T-cell (primary cell): ENCODE measurements at regions not wholly inside any gene's neighbourhood (a gene's known extent, or its start where the extent isn't known, plus 50 kb on each side); places are given as distances from the start of the nearest gene placed in this dataset.

Experiments used
- ATAC-seq, 4 experiments: fragments of 200-7000 bp in 3 of 4; fragments of 150-1000 bp in 1 of 4; cut with Tn5 transposase; replicated peaks in 1 of 4; 1 replicate in 3 of 4; 2 replicates in 1 of 4; pipeline ENCODE4 v1.10.0; 2021; ENCODE audit warnings: moderate library complexity in 3 of 4, mild to moderate bottlenecking in 2 of 4, moderate number of reproducible peaks in 1 of 4
- CTCF ChIA-PET, 2 donors: fragments of 300-600 bp; sonication (Branson Sonifier 250); formaldehyde crosslinking; loops; one replicate each; lab custom pipeline; 2022; ENCODE audit warnings: antibody characterized with exemption in 2 of 2; lab: Charles Lee
- POLR2A ChIA-PET, 2 donors: fragments of 300-600 bp; sonication (Branson Sonifier 250); formaldehyde crosslinking; loops; one replicate each; lab custom pipeline; 2022; ENCODE audit warnings: antibody characterized with exemption in 2 of 2; lab: Charles Lee
- DNase-seq, 35 experiments: peaks; one replicate each; pipeline versions ENCODE4 v3.0.0 to v3.0.0-alpha.2; 2013 to 2023
- H3K27ac ChIP-seq: one replicate; pipeline ENCODE4 v1.5.1; 2013; ENCODE audit warnings: low read length
- H3K27me3 ChIP-seq, 2 experiments: replicated peaks in 1 of 2; 1 replicate in 1 of 2; 2 replicates in 1 of 2; pipeline versions ENCODE4 v1.6.1 to v1.7.0; 2013; ENCODE audit warnings: low read length in 1 of 2, mixed read lengths in 1 of 2; ENCODE audit not compliant: control insufficient read depth in 2 of 2, insufficient read depth in 2 of 2; ENCODE audit errors: extremely low read depth in 1 of 2
- H3K36me3 ChIP-seq, 2 donors: 1 replicate in 1 of 2; 2 replicates in 1 of 2; pipeline versions ENCODE4 v1.6.1 to v1.7.0; 2013; ENCODE audit warnings: low read length in 1 of 2; ENCODE audit not compliant: control insufficient read depth in 2 of 2, insufficient read depth in 1 of 2; ENCODE audit errors: extremely low read depth in 1 of 2
- H3K4me1 ChIP-seq, 2 experiments: 1 replicate in 1 of 2; 2 replicates in 1 of 2; pipeline versions ENCODE4 v1.6.1 to v1.7.0; 2013; ENCODE audit warnings: low read length in 2 of 2, mixed read lengths in 1 of 2; ENCODE audit not compliant: insufficient read depth in 2 of 2, control insufficient read depth in 1 of 2; ENCODE audit errors: extremely low read depth in 1 of 2
- H3K4me3 ChIP-seq, 2 donors: 1 replicate in 1 of 2; 2 replicates in 1 of 2; pipeline versions ENCODE4 v1.5.1 to v1.7.0; 2013; ENCODE audit warnings: mild to moderate bottlenecking in 2 of 2, low read length in 1 of 2, moderate library complexity in 1 of 2; ENCODE audit not compliant: control insufficient read depth in 1 of 2; ENCODE audit errors: extremely low read depth in 1 of 2
- H3K9me3 ChIP-seq: 2 replicates; pipeline ENCODE4 v1.7.0; 2013
- H3K27ac Mint-ChIP-seq, 2 donors: one replicate each; pipeline ENCODE4 v1.8.0; 2020 to 2021; ENCODE audit warnings: mild to moderate bottlenecking in 2 of 2, mixed read lengths in 2 of 2
- H3K27me3 Mint-ChIP-seq, 2 donors: one replicate each; pipeline ENCODE4 v1.8.0; 2021 to 2022; ENCODE audit warnings: mixed read lengths in 2 of 2
- H3K36me3 Mint-ChIP-seq: one replicate; pipeline ENCODE4 v1.8.0; 2021; ENCODE audit warnings: mixed read lengths
- H3K4me1 Mint-ChIP-seq, 3 donors: one replicate each; pipeline ENCODE4 v1.8.0; 2020 to 2022; ENCODE audit warnings: mixed read lengths in 3 of 3, mild to moderate bottlenecking in 1 of 3
- H3K4me3 Mint-ChIP-seq, 3 donors: one replicate each; pipeline ENCODE4 v1.8.0; 2020 to 2022; ENCODE audit warnings: mild to moderate bottlenecking in 3 of 3, mixed read lengths in 3 of 3, moderate library complexity in 3 of 3
- H3K9me3 Mint-ChIP-seq, 3 donors: one replicate each; pipeline ENCODE4 v1.8.0; 2020 to 2022; ENCODE audit warnings: mixed read lengths in 3 of 3
- WGBS: methylation state at CpG from one replicate; pipeline ENCODE4 v1.1.5; 2013; ENCODE audit warnings: missing lambda C conversion rate; ENCODE audit not compliant: insufficient coverage; 5-methylcytosine and 5-hydroxymethylcytosine counted together

DNA sequence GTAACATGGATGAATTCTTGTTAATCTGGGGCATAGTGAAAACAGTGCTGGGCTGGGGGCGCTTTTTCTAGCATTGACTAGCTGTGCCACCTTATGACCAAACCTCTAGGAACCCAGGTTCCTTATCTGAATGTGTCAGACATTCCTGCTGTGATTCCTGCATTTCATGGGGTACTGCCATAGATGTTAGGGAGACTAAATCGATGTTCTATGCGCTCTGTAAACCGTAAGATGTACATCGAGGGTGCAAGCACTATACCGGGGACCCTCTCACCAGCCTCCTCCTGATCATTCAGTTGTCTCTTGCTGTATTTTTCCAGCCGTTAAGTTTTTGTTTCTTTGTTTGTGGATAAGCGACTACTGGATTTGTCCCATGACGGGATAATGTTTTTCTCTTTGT, 170.9 kb upstream of the PARP11 start:
- Histone ChIP-seq H3K9me3 (no peaks in the 10 kb centered on the region), H3K36me3 (no peaks in the 10 kb centered on the region), H3K4me1 (no peaks in the 10 kb centered on the region), H3K27me3 (no peaks in the 10 kb centered on the region), H3K27ac (no peak overlapping the region), H3K4me3 (no peak overlapping the region)
- ATAC-seq (no peak), DNase-seq (no peak)
- Mint-ChIP-seq H3K27ac (no peak overlapping the region), H3K4me3 (no peak overlapping the region), H3K27me3 (no peaks in the 10 kb centered on the region), H3K9me3 (no peaks in the 10 kb centered on the region), H3K36me3 (peaks cover 12% of the 10 kb centered on the region), H3K4me1 (no peaks in the 10 kb centered on the region)
- ChIA-PET CTCF (interaction anchor here in 1 of 2 donors (0.5 to 1.1 kb wide), 2 partner anchors 50 to 228 kb away, joined by 3 read pairs; no protein-coding TSS in a partner anchor), POLR2A (interaction anchor here in 1 of 2 donors (0.5 kb wide), 1 partner anchor 392 kb away, joined by 5 read pairs; no protein-coding TSS in a partner anchor)
- 67% methylated on average over 1 of the region's 9 CpGs for WGBS

DNA sequence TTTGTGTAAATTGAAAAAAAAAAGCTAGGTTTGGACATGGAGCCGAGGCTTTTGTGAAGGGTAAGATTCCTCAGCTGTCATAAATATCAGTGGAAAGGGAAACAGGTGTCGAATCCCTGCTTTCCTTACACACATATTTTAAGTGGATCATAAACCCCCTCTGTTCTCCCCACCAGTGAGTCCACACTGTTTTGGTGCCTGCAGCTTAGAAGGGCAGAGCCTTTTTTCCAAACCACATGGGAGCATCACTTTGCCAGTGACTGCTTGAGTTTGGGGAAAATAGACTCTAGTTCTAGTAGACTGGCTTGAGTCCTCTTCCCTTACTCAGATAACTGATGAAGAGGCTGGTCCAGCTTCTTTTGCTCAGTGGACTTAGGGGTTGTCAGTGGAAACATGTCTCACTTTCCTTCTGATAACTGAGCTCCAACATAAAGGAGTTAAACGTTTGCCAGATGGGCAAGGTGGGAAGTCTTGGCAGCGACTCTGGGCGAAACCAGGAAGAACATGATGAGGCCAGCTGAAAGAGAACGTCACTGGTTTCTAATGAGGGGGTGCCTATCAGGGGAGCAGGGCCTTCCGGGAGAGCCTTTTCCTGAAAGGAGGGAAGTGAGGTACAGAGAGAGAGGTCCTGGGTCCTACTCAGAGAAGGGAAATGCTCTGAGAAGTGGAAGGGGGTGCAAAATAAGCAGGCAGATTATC, 168.1 kb upstream of the PARP11 start:
- POLR2A ChIA-PET: no interaction called here
- Mint-ChIP-seq H3K27me3 (no peaks in the 10 kb centered on the region), H3K27ac (no peak overlapping the region), H3K4me3 (no peak overlapping the region), H3K4me1 (no peaks in the 10 kb centered on the region), H3K9me3 (no peaks in the 10 kb centered on the region), H3K36me3 (peaks cover 12% of the 10 kb centered on the region)
- H3K27ac ChIP-seq: no peak overlapping the region
- H3K4me1 ChIP-seq: no peaks in the 10 kb centered on the region
- H3K27me3 ChIP-seq: no peaks in the 10 kb centered on the region
- no peaks in the 10 kb centered on the region for H3K9me3 ChIP-seq
- H3K36me3 ChIP-seq: no peaks in the 10 kb centered on the region
- H3K4me3 ChIP-seq: no peak overlapping the region
- WGBS: 61% methylated on average over 5 of the region's 7 CpGs
- DNase-seq (no peak), ATAC-seq (no peak)
- CTCF ChIA-PET: interaction anchor here in 1 of 2 donors (1.0 to 1.6 kb wide), 2 partner anchors 45 to 155 kb away, joined by 3 to 10 read pairs; no protein-coding TSS in a partner anchor

DNA sequence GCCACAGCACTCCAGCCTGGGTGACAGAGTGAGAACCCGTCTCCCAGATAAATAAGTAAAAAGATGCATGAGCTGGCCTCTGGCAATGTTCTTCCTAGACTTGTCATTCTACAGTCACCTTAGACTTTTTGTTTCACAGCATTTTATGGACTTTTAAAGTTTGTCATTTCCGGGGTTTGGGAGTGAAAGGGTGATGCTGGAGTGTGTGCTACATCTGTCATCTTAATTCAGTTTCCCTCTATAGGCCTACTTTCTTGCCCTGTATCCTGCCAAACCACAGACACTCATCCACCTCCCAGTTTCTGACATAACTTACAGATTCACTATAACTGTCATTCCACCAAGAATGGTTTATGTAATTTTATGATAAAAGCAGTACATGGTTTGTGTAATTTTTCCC, 166.7 kb upstream of the PARP11 start:
- ATAC-seq: no peak
- Histone ChIP-seq H3K9me3 (no peaks in the 10 kb centered on the region), H3K4me1 (no peaks in the 10 kb centered on the region), H3K27me3 (no peaks in the 10 kb centered on the region), H3K36me3 (no peaks in the 10 kb centered on the region), H3K27ac (no peak overlapping the region), H3K4me3 (no peak overlapping the region)
- WGBS: no CpG with 5 or more reads among the region's 2 CpGs
- Mint-ChIP-seq H3K4me3 (no peak overlapping the region), H3K4me1 (peaks cover 0 to 7% (median 0%) of the 10 kb centered on the region in 3 donors), H3K9me3 (no peaks in the 10 kb centered on the region), H3K27me3 (no peaks in the 10 kb centered on the region), H3K27ac (no peak overlapping the region), H3K36me3 (peaks cover 12% of the 10 kb centered on the region)
- POLR2A ChIA-PET: interaction anchor here in 1 of 2 donors (0.6 kb wide), 1 partner anchor 232 kb away, joined by 4 read pairs; no protein-coding TSS in a partner anchor
- CTCF ChIA-PET: interaction anchor here (0.6 to 4.1 kb wide), 4 partner anchors 41 to 237 kb away, joined by 3 to 38 read pairs (median 4); no protein-coding TSS in a partner anchor
- no peak for DNase-seq

DNA sequence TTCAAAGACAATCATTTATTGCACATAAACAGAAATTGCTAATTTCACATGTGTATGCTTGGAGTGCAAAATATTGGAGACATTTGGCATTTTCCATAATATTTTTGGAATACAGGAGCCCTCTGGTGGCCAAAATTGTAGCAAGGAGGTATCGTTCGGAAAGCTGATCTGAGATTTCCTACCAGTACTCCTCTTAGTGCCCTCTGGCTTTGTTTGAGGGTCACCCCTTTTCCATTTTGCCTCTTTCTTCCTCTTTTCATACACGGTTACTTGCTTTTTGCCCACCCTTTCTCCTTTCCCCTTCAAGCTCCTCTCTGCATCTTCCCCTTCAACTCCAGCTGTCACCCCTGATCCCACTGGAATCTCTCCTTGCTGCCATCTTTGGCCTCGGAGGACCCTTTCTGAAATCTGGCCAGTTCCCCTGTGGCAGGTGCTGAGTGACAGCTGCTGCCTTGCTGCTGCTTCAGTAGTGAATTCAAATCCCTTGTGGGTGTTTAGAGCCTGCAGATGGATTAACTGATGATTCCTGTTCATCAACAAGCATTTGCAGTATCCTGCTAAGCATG, 164.6 kb upstream of the PARP11 start:
- Histone ChIP-seq H3K27ac (no peak overlapping the region), H3K27me3 (no peaks in the 10 kb centered on the region), H3K36me3 (no peaks in the 10 kb centered on the region), H3K9me3 (no peaks in the 10 kb centered on the region), H3K4me3 (no peak overlapping the region), H3K4me1 (no peaks in the 10 kb centered on the region)
- H3K27me3 Mint-ChIP-seq: no peaks in the 10 kb centered on the region
- H3K27ac Mint-ChIP-seq: no peak overlapping the region
- ChIA-PET CTCF (interaction anchor here (0.7 to 4.1 kb wide), 11 partner anchors 10 to 239 kb away, joined by 3 to 38 read pairs (median 4); no protein-coding TSS in a partner anchor), POLR2A (interaction anchor here in 1 of 2 donors (1.2 kb wide), 1 partner anchor 154 kb away, joined by 3 read pairs; no protein-coding TSS in a partner anchor)
- ATAC-seq (no peak), DNase-seq (peak in 4 of 35 experiments; percentile 8 to 43 (median 24))
- peaks cover 6% of the 10 kb centered on the region for H3K36me3 Mint-ChIP-seq
- H3K9me3 Mint-ChIP-seq: no peaks in the 10 kb centered on the region
- H3K4me1 Mint-ChIP-seq: peaks cover 0 to 13% (median 2%) of the 10 kb centered on the region in 3 donors
- H3K4me3 Mint-ChIP-seq: no peak overlapping the region
- WGBS: 69% methylated on average over 2 of the region's 4 CpGs

DNA sequence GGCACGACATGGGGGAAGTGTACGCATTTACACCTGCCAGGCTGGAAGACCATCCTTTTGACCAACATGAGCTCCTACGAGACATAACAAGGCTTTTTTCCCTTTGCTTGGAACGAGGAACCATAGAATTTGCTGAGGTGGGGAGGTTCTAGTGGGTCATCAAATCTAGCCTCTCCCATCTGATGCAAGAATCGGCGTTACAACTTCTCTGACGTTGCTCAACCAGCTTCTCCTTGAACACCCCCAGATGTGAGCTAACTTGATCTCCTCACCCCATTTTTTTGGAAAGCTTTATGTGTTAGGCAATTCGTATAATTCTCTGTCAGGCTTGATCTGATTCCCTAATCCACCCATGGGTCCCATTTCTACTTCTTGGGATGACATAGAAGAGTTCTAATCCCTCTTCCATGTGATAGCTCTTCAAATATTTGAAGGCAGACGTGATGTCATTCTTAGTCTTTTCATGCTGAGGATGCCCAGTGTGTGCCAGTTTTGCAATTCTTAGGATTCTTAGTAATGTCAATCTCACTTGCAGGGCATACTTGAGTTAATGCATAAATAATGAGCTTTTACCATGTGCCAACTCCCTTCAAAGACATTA, 163.6 kb upstream of the PARP11 start:
- DNase-seq (no peak), ATAC-seq (no peak)
- Mint-ChIP-seq H3K4me3 (no peak overlapping the region), H3K27ac (no peak overlapping the region), H3K4me1 (peaks cover 3 to 18% (median 8%) of the 10 kb centered on the region in 3 donors), H3K9me3 (no peaks in the 10 kb centered on the region), H3K27me3 (no peaks in the 10 kb centered on the region), H3K36me3 (peaks cover 4% of the 10 kb centered on the region)
- H3K4me1 ChIP-seq: peaks cover 0 to 3% of the 10 kb centered on the region in 2 experiments
- no peak overlapping the region for H3K27ac ChIP-seq
- POLR2A ChIA-PET: interaction anchor here in 1 of 2 donors (0.6 to 1.2 kb wide), 2 partner anchors 127 to 153 kb away, joined by 3 to 7 read pairs; no protein-coding TSS in a partner anchor
- no peak overlapping the region for H3K4me3 ChIP-seq
- H3K9me3 ChIP-seq: no peaks in the 10 kb centered on the region
- H3K36me3 ChIP-seq: no peaks in the 10 kb centered on the region
- CTCF ChIA-PET: interaction anchor here (0.6 to 4.1 kb wide), 6 partner anchors 60 to 240 kb away, joined by 5 to 38 read pairs (median 8); no protein-coding TSS in a partner anchor
- H3K27me3 ChIP-seq: peaks cover 0 to 4% of the 10 kb centered on the region in 2 experiments
- 97% methylated on average over 4 of the region's 9 CpGs for WGBS

DNA sequence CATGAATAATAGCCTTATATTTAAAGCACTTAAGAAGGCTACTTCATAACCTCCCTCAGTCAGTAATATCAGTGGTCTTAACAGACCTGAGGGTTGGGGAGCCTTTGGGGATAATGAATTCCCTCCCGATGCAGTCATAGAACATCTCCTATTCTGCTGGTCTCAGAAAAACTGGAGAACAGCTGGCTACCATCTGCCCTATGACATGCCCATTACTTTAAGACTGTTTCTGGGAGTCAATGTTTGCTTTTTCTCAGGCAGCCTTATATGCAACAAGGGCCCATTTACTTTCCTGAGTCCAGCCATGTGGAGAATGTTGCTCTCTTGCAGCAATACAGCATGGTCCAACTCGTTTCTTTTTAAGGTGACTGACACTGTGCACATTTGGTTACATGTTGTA, 161.7 kb upstream of the PARP11 start:
- DNase-seq (no peak), ATAC-seq (no peak)
- H3K36me3 ChIP-seq: no peaks in the 10 kb centered on the region
- Mint-ChIP-seq H3K27me3 (no peaks in the 10 kb centered on the region), H3K9me3 (no peaks in the 10 kb centered on the region), H3K4me3 (no peak overlapping the region), H3K27ac (no peak overlapping the region), H3K4me1 (peaks cover 11 to 29% (median 18%) of the 10 kb centered on the region in 3 donors), H3K36me3 (peaks cover 1% of the 10 kb centered on the region)
- WGBS: 50% methylated on average over 1 of the region's 2 CpGs
- H3K4me3 ChIP-seq: no peak overlapping the region
- H3K9me3 ChIP-seq: no peaks in the 10 kb centered on the region
- peaks cover 9 to 17% of the 10 kb centered on the region in 2 experiments for H3K4me1 ChIP-seq
- ChIA-PET CTCF (interaction anchor here in 1 of 2 donors (0.6 kb wide), 1 partner anchor 242 kb away, joined by 3 read pairs; no protein-coding TSS in a partner anchor), POLR2A (interaction anchor here in 1 of 2 donors (0.5 kb wide), 1 partner anchor 235 kb away, joined by 5 read pairs; no protein-coding TSS in a partner anchor)
- peaks cover 0 to 7% of the 10 kb centered on the region in 2 experiments for H3K27me3 ChIP-seq
- H3K27ac ChIP-seq: no peak overlapping the region
